GM12878 (cell line): ENCODE measurements at regions not wholly inside any gene's neighbourhood (a gene's known extent, or its start where the extent isn't known, plus 50 kb on each side); places are given as distances from the start of the nearest gene placed in this dataset.

Experiments used
- ATAC-seq: fragments of 200-7000 bp; cut with Tn5 transposase; 3 replicates; pipeline ENCODE4 v1.9.1; 2020; ENCODE audit warnings: mild to moderate bottlenecking, moderate library complexity
- BruUV-seq: library from RNA; stranded (reverse); fragments of 400-500 nt; replicated peaks from 2 replicates; lab custom pipeline; 2021; lab: Mats Ljungman, UMichigan
- CTCF ChIA-PET: fragments of 300-600 bp; sonication (Branson Sonifier 250); formaldehyde crosslinking; extraction: SDS; loops from one replicate; lab custom pipeline; 2021; ENCODE audit warnings: inconsistent platforms; lab: Yijun Ruan, JAX
- POLR2A ChIA-PET: fragments of 350-600 bp; formaldehyde crosslinking; extraction: SDS; loops from one replicate; lab custom pipeline; 2021; ENCODE audit warnings: inconsistent platforms; lab: Charles Lee
- RAD21 ChIA-PET: fragments of 300-600 bp; sonication (Branson Sonifier 250); formaldehyde crosslinking; loops from one replicate; lab custom pipeline; 2023; ENCODE audit warnings: antibody characterized with exemption; ENCODE audit not compliant: unreplicated experiment; lab: Charles Lee
- SMC1A ChIA-PET: fragments of 300-600 bp; sonication (Branson Sonifier 250); formaldehyde crosslinking; loops from one replicate; lab custom pipeline; 2023; ENCODE audit not compliant: unreplicated experiment, uncharacterized antibody; lab: Charles Lee
- DNase-seq: peaks from one replicate; pipeline ENCODE4 v3.0.0-alpha.2; 2011; ENCODE audit warnings: low read depth, low spot score
- FAIRE-seq: peaks from 3 replicates; lab custom pipeline; 2011; peaks lifted over from hg19 to GRCh38; lab: Jason Lieb, UNC
- H2AFZ ChIP-seq: 2 replicates; pipeline ENCODE4 v1.6.0; 2011; ENCODE audit warnings: low read depth, low read length, control low read depth; ENCODE audit not compliant: control insufficient read depth
- H3K27ac ChIP-seq: 2 replicates; pipeline ENCODE4 v1.5.1; 2011; ENCODE audit warnings: control low read depth; ENCODE audit not compliant: control insufficient read depth, insufficient read depth
- H3K27me3 ChIP-seq, 2 experiments: replicated peaks in 1 of 2; 2 replicates each; pipeline versions ENCODE4 v1.6.0 to v1.6.1; 2011; ENCODE audit warnings: low read length in 1 of 2; ENCODE audit not compliant: control insufficient read depth in 2 of 2, insufficient read depth in 2 of 2
- H3K36me3 ChIP-seq, 2 experiments: 2 replicates each; pipeline ENCODE4 v1.5.1; 2011; ENCODE audit warnings: low read length in 1 of 2; ENCODE audit not compliant: control insufficient read depth in 2 of 2, insufficient read depth in 2 of 2
- H3K4me1 ChIP-seq: 2 replicates; pipeline ENCODE4 v1.6.1; 2011; ENCODE audit warnings: mild to moderate bottlenecking, low read length, moderate library complexity, mixed read lengths; ENCODE audit not compliant: control insufficient read depth, insufficient read depth
- H3K4me2 ChIP-seq: 2 replicates; pipeline ENCODE4 v1.6.0; 2011; ENCODE audit warnings: control low read depth; ENCODE audit not compliant: control insufficient read depth, insufficient read depth
- H3K4me3 ChIP-seq: fragments of 200-600 bp; sonication (generic); 2 replicates; pipeline ENCODE4 v1.5.1; 2016
- H3K79me2 ChIP-seq: 2 replicates; pipeline ENCODE4 v1.6.0; 2011; ENCODE audit warnings: low read length; ENCODE audit not compliant: control insufficient read depth, insufficient read depth
- H3K9ac ChIP-seq: 2 replicates; pipeline ENCODE4 v1.8.0; 2011; ENCODE audit warnings: low read length, control low read depth, mixed read lengths; ENCODE audit not compliant: control insufficient read depth, insufficient read depth
- H3K9me3 ChIP-seq: replicated peaks from 3 replicates; pipeline ENCODE4 v1.5.1; 2011; ENCODE audit warnings: mild to moderate bottlenecking, low read length; ENCODE audit not compliant: control insufficient read depth, insufficient read depth
- H4K20me1 ChIP-seq: 2 replicates; pipeline ENCODE4 v1.6.0; 2011; ENCODE audit not compliant: control insufficient read depth, insufficient read depth
- CHD2 ChIP-seq: IDR thresholded peaks from 2 replicates; pipeline ENCODE4 v1.6.1; 2011; ENCODE audit warnings: low read depth, low read length, improper control_type of control experiment, borderline replicate concordance
- HCFC1 ChIP-seq: fragments of 150-350 bp; IDR thresholded peaks from 2 replicates; pipeline ENCODE4 v1.6.1; 2014; ENCODE audit warnings: low read length
- IKZF2 ChIP-seq, 2 experiments: fragments of 450-650 bp; IDR thresholded peaks; 2 replicates each; pipeline ENCODE4 v1.6.1; 2017; ENCODE audit warnings: mild to moderate bottlenecking in 2 of 2, moderate library complexity in 2 of 2
- JUND ChIP-seq: IDR thresholded peaks from 2 replicates; pipeline ENCODE4 v1.6.1; 2012; ENCODE audit warnings: low read depth, mild to moderate bottlenecking, low read length, improper control_type of control experiment, moderate library complexity
- NR2C2 ChIP-seq: IDR thresholded peaks from 2 replicates; pipeline ENCODE4 v1.6.1; 2011; ENCODE audit warnings: borderline replicate concordance, low read depth; ENCODE audit not compliant: control insufficient read depth, insufficient read length
- PML ChIP-seq: IDR thresholded peaks from 2 replicates; pipeline ENCODE4 v1.6.1; 2012; ENCODE audit warnings: low read length, inconsistent platforms
- RUNX3 ChIP-seq: IDR thresholded peaks from 2 replicates; pipeline ENCODE4 v1.6.1; 2012; ENCODE audit warnings: low read length, inconsistent platforms
- SMARCA5 ChIP-seq: fragments of 450-650 bp; IDR thresholded peaks from 2 replicates; pipeline ENCODE4 v1.6.1; 2017; ENCODE audit warnings: mild to moderate bottlenecking
- SMC3 ChIP-seq: IDR thresholded peaks from 2 replicates; pipeline ENCODE4 v1.6.1; 2011; ENCODE audit warnings: low read length, improper control_type of control experiment, borderline replicate concordance
- WRNIP1 ChIP-seq: IDR thresholded peaks from 2 replicates; pipeline ENCODE4 v1.6.1; 2011; ENCODE audit warnings: low read depth, low read length, improper control_type of control experiment, borderline replicate concordance
- YY1 ChIP-seq: IDR thresholded peaks from 2 replicates; pipeline ENCODE4 v1.6.1; 2011; ENCODE audit warnings: low read depth, mild to moderate bottlenecking, low read length
- WGBS: methylation state at CpG from one replicate; pipeline ENCODE4 v1.1.6; 2016; ENCODE audit warnings: low lambda C conversion rate; ENCODE audit not compliant: insufficient replicate concordance, insufficient coverage; ENCODE audit errors: missing lambda C conversion rate; 5-methylcytosine and 5-hydroxymethylcytosine counted together
- in situ Hi-C: fragments of 300-500 bp; cut with MboI; formaldehyde crosslinking; loops from 9 replicates; pipeline ENCODE4 v1.14.3; 2018; ENCODE audit warnings: mixed read lengths
- intact Hi-C: fragments of 100-400 bp; cut with micrococcal nuclease; formaldehyde crosslinking; loops from one replicate; pipeline ENCODE4 v1.14.2; 2022; ENCODE audit not compliant: unreplicated experiment
- TF ChIP-seq, protein P1 (sequence below), 3 experiments: IDR thresholded peaks in 2 of 3; conservative IDR thresholded peaks in 1 of 3; 2 replicates each; pipeline ENCODE4 v1.5.1; 2011; ENCODE audit warnings: low read depth in 3 of 3, low read length in 3 of 3, mild to moderate bottlenecking in 3 of 3, control low read depth in 2 of 3, moderate library complexity in 2 of 3, inconsistent platforms in 1 of 3, mixed read lengths in 1 of 3; ENCODE audit not compliant: control insufficient read depth in 2 of 3, insufficient read depth in 1 of 3; ENCODE audit errors: extremely low read depth in 1 of 3
- TF ChIP-seq, protein P2 (sequence below): IDR thresholded peaks from 2 replicates; pipeline ENCODE4 v1.6.1; 2012; ENCODE audit warnings: low read depth, low read length, improper control_type of control experiment

- no TSS peak for BruUV-seq
- no peak overlapping the region for H2AFZ ChIP-seq
- WGBS = 20% methylated on average over 4 of the region's 4 CpGs
- ATAC-seq = no peak
- ChIA-PET POLR2A (no interaction called here), CTCF (no interaction called here), RAD21 (no interaction called here), SMC1A (no interaction called here)
- no peak for DNase-seq
- no peak overlapping the region for H3K4me3 ChIP-seq
- no peak overlapping the region for H3K9ac ChIP-seq
- TF ChIP-seq SMC3 (no peak), NR2C2 (no peak), SMARCA5 (no peak), HCFC1 (no peak), JUND (no peak), RUNX3 (no peak), CHD2 (no peak), PML (no peak), WRNIP1 (no peak), YY1 (no peak), IKZF2 (IDR thresholded peaks at IDR 0.05) (no peak)
- TF ChIP-seq, protein P1, sequence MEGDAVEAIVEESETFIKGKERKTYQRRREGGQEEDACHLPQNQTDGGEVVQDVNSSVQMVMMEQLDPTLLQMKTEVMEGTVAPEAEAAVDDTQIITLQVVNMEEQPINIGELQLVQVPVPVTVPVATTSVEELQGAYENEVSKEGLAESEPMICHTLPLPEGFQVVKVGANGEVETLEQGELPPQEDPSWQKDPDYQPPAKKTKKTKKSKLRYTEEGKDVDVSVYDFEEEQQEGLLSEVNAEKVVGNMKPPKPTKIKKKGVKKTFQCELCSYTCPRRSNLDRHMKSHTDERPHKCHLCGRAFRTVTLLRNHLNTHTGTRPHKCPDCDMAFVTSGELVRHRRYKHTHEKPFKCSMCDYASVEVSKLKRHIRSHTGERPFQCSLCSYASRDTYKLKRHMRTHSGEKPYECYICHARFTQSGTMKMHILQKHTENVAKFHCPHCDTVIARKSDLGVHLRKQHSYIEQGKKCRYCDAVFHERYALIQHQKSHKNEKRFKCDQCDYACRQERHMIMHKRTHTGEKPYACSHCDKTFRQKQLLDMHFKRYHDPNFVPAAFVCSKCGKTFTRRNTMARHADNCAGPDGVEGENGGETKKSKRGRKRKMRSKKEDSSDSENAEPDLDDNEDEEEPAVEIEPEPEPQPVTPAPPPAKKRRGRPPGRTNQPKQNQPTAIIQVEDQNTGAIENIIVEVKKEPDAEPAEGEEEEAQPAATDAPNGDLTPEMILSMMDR (IDR thresholded peaks at IDR 0.05 in 2 of 3, conservative IDR thresholded peaks at IDR 0.05 in 1 of 3; ENCODE audit: control insufficient read depth in 2 of 3, extremely low read depth in 1 of 3, insufficient read depth in 1 of 3, low read depth in 3 of 3, low read length in 3 of 3) = no peak
- TF ChIP-seq, protein P2, sequence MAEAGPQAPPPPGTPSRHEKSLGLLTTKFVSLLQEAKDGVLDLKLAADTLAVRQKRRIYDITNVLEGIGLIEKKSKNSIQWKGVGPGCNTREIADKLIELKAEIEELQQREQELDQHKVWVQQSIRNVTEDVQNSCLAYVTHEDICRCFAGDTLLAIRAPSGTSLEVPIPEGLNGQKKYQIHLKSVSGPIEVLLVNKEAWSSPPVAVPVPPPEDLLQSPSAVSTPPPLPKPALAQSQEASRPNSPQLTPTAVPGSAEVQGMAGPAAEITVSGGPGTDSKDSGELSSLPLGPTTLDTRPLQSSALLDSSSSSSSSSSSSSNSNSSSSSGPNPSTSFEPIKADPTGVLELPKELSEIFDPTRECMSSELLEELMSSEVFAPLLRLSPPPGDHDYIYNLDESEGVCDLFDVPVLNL = no peak
- H3K4me1 ChIP-seq = no peaks in the 10 kb centered on the region
- no peaks in the 10 kb centered on the region for H3K36me3 ChIP-seq
- no peak for FAIRE-seq
- no peaks in the 10 kb centered on the region for H3K79me2 ChIP-seq
- no peaks in the 10 kb centered on the region for H4K20me1 ChIP-seq
- H3K9me3 ChIP-seq = no peaks in the 10 kb centered on the region
- H3K4me2 ChIP-seq = no peak overlapping the region
- no peak overlapping the region for H3K27ac ChIP-seq
- in situ Hi-C loops (no loop called here), intact Hi-C loops (no loop called here)
- H3K27me3 ChIP-seq = no peaks in the 10 kb centered on the region
Observed at GRCh38 chr9:12502520-12502919, 190.7 kb upstream of the TYRP1 start.
